Loucy (cell line): ENCODE measurements at regions not wholly inside any gene's neighbourhood (a gene's known extent, or its start where the extent isn't known, plus 50 kb on each side); places are given as distances from the start of the nearest gene placed in this dataset.

Experiments used
- H2AFZ ChIP-seq: fragments of 200-600 bp; sonication (generic); 2 replicates; pipeline ENCODE4 v1.6.0; 2016; ENCODE audit warnings: antibody characterized with exemption, mild to moderate bottlenecking, low read length, moderate library complexity
- H3F3A ChIP-seq: fragments of 200-600 bp; 2 replicates; pipeline ENCODE4 v1.6.0; 2016; ENCODE audit warnings: antibody characterized with exemption, low read depth, mild to moderate bottlenecking
- H3K27me3 ChIP-seq: fragments of 200-600 bp; sonication (generic); 2 replicates; pipeline ENCODE4 v1.6.1; 2014; ENCODE audit warnings: low read length, mild to moderate bottlenecking; ENCODE audit not compliant: insufficient read depth, poor library complexity, severe bottlenecking
- H3K36me3 ChIP-seq: fragments of 200-600 bp; sonication (generic); 2 replicates; pipeline ENCODE4 v1.6.1; 2016; ENCODE audit warnings: low read length; ENCODE audit not compliant: insufficient read depth
- H3K4me1 ChIP-seq: fragments of 200-600 bp; sonication (generic); 2 replicates; pipeline ENCODE4 v1.5.1; 2014; ENCODE audit warnings: low read length, mild to moderate bottlenecking; ENCODE audit not compliant: insufficient read depth, poor library complexity, severe bottlenecking
- H3K4me2 ChIP-seq: fragments of 200-600 bp; sonication (generic); 2 replicates; pipeline ENCODE4 v1.6.0; 2014; ENCODE audit warnings: antibody characterized with exemption, low read length, low read depth, mild to moderate bottlenecking; ENCODE audit not compliant: poor library complexity, severe bottlenecking
- H3K4me3 ChIP-seq: fragments of 200-600 bp; sonication (generic); 2 replicates; pipeline ENCODE4 v1.5.1; 2014; ENCODE audit warnings: low read length, mild to moderate bottlenecking, mixed read lengths; ENCODE audit not compliant: poor library complexity, severe bottlenecking
- H3K79me2 ChIP-seq: fragments of 200-600 bp; sonication (generic); 2 replicates; pipeline ENCODE4 v1.6.1; 2014; ENCODE audit warnings: low read length; ENCODE audit not compliant: insufficient read depth
- H3K9ac ChIP-seq: fragments of 200-600 bp; sonication (generic); 2 replicates; pipeline ENCODE4 v1.6.0; 2014; ENCODE audit warnings: mild to moderate bottlenecking, low read depth, low read length, moderate library complexity; ENCODE audit not compliant: poor library complexity, severe bottlenecking
- H3K9me2 ChIP-seq: fragments of 200-600 bp; sonication (generic); replicated peaks from 2 replicates; pipeline ENCODE4 v1.6.1; 2016; ENCODE audit warnings: low read depth, low read length, mixed read lengths
- H3K9me3 ChIP-seq: fragments of 200-600 bp; sonication (generic); 2 replicates; pipeline ENCODE4 v1.6.1; 2014; ENCODE audit warnings: mild to moderate bottlenecking, antibody characterized with exemption, low read length, low read depth; ENCODE audit not compliant: insufficient read depth
- H4K20me1 ChIP-seq: fragments of 200-600 bp; sonication (generic); 2 replicates; pipeline ENCODE4 v1.6.0; 2014; ENCODE audit warnings: antibody characterized with exemption, low read length, mild to moderate bottlenecking; ENCODE audit not compliant: insufficient read depth, poor library complexity, severe bottlenecking
- EZH2phosphoT487 ChIP-seq: fragments of 200-600 bp; IDR thresholded peaks from 2 replicates; pipeline ENCODE4 v1.6.1; 2018; ENCODE audit warnings: antibody characterized with exemption, mild to moderate bottlenecking, moderate library complexity, borderline replicate concordance
- TF ChIP-seq, protein P1 (sequence below): fragments of 200-600 bp; sonication (generic); conservative IDR thresholded peaks from 2 replicates; pipeline ENCODE4 v1.5.1; 2014; ENCODE audit warnings: mild to moderate bottlenecking, antibody characterized with exemption, low read length

DNA sequence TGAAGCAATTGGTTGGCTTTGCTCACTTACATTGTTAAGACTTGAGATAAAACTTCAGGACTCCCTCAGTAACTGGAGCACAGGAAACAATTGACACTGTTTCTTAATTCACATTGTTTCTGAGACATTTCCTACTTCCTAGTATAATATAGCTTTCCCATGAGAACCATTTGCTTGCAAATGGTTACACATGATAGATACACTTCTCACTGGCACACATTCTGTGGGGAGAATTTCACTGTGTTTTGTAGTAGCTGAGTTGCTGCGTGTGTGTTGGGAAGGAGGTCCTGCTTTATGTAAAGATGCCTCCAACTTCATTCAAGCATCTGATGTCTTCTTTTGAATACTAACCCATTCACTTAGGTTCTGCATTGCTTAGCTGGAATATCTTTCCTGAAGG lies 85.3 kb upstream of the SLC4A4 start:
- Histone ChIP-seq H3K36me3 (peaks cover 25% of the 10 kb centered on the region; the same call in 1 of the 2 replicates), H3K9me2 (no peaks in the 10 kb centered on the region), H3K4me2 (peak overlapping the region; percentile 9), H3K27me3 (no peaks in the 10 kb centered on the region), H3K4me3 (no peak overlapping the region), H2AFZ (no peak overlapping the region), H3K9me3 (no peaks in the 10 kb centered on the region), H3K9ac (no peak overlapping the region), H3K4me1 (peaks cover 10% of the 10 kb centered on the region), H3K79me2 (no peaks in the 10 kb centered on the region; the same call in 1 of the 2 replicates), H4K20me1 (no peaks in the 10 kb centered on the region), H3F3A (no peaks in the 10 kb centered on the region)
- no peak for TF ChIP-seq EZH2phosphoT487
- TF ChIP-seq, protein P1, sequence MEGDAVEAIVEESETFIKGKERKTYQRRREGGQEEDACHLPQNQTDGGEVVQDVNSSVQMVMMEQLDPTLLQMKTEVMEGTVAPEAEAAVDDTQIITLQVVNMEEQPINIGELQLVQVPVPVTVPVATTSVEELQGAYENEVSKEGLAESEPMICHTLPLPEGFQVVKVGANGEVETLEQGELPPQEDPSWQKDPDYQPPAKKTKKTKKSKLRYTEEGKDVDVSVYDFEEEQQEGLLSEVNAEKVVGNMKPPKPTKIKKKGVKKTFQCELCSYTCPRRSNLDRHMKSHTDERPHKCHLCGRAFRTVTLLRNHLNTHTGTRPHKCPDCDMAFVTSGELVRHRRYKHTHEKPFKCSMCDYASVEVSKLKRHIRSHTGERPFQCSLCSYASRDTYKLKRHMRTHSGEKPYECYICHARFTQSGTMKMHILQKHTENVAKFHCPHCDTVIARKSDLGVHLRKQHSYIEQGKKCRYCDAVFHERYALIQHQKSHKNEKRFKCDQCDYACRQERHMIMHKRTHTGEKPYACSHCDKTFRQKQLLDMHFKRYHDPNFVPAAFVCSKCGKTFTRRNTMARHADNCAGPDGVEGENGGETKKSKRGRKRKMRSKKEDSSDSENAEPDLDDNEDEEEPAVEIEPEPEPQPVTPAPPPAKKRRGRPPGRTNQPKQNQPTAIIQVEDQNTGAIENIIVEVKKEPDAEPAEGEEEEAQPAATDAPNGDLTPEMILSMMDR: no peak

DNA sequence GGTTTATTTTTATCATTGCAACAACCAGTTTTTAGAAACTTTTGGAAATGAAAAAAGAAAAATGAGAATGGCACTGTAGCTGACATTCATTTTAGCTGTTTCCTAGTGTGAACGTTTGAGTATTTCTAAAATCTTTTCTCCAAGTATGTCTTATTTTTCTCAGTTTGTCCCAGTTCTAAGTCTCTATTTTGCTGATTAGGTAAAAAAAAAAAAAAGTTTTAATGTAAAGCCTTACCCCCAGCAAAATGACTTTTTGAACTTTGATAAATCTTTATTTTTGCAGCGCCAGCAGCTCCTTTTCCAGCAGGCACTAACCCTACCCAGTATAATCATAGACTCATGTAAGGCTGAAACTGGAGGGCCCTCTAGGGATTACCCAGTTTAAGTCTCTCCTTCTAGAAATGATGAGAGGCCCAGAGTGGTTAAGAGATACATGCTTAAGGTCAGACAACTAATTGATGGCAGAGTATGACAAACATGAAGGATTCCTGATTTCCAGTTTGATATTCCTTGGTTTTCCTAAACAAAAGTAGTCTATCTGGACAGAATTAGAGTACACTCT lies 84.3 kb upstream of the SLC4A4 start:
- Histone ChIP-seq H3K27me3 (no peaks in the 10 kb centered on the region), H3K9me3 (no peaks in the 10 kb centered on the region), H3K4me1 (peaks cover 10% of the 10 kb centered on the region), H4K20me1 (no peaks in the 10 kb centered on the region), H3K36me3 (peaks cover 27% of the 10 kb centered on the region; the same call in 1 of the 2 replicates), H3K79me2 (peaks cover under 1% of the 10 kb centered on the region; the same call in 1 of the 2 replicates), H2AFZ (no peak overlapping the region), H3K4me2 (no peak overlapping the region), H3K9me2 (no peaks in the 10 kb centered on the region), H3K9ac (no peak overlapping the region), H3F3A (no peaks in the 10 kb centered on the region), H3K4me3 (no peak overlapping the region)
- TF ChIP-seq EZH2phosphoT487: no peak
- TF ChIP-seq, protein P1: peak; percentile 35; the same call in 1 of the 2 replicates

DNA sequence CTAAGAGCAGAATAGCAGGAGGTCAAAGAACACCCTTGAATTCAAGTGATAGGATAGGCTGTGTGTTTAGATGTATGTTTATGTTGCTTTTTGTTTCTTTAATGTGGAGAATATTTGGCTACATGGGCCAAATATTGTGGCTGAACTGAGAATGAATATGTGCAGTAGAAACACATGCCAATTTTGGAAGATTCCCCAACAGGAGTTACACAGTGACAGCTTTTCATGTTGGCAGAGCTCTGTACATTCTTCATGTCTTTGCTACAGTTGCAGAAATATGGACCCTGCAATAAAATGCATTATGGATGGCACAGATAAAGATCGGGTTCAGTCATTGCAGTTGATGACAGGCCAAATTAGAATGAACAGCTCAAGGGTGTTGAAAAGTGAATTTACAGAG lies 82.8 kb upstream of the SLC4A4 start:
- no peak overlapping the region for H3K9ac ChIP-seq
- TF ChIP-seq EZH2phosphoT487: no peak
- TF ChIP-seq, protein P1: no peak
- no peak overlapping the region for H3K4me3 ChIP-seq
- no peaks in the 10 kb centered on the region for H3F3A ChIP-seq
- H3K27me3 ChIP-seq: no peaks in the 10 kb centered on the region
- H3K79me2 ChIP-seq: peaks cover 11% of the 10 kb centered on the region; the same call in 1 of the 2 replicates
- peaks cover 27% of the 10 kb centered on the region; the same call in 1 of the 2 replicates for H3K36me3 ChIP-seq
- H3K9me2 ChIP-seq: no peaks in the 10 kb centered on the region
- H3K4me1 ChIP-seq: peaks cover 19% of the 10 kb centered on the region
- no peaks in the 10 kb centered on the region for H3K9me3 ChIP-seq
- no peaks in the 10 kb centered on the region for H4K20me1 ChIP-seq
- no peak overlapping the region for H2AFZ ChIP-seq
- no peak overlapping the region for H3K4me2 ChIP-seq
